ENCODE measurements at regions not wholly inside any gene's neighbourhood (a gene's known extent, or its start where the extent isn't known, plus 50 kb on each side); places are given as distances from the start of the nearest gene placed in this dataset.
"Not testable (repeated sequence)": the region's sequence is repeated elsewhere in the genome, so short reads cannot be mapped to it uniquely, and the experiment has no call there.

DNA sequence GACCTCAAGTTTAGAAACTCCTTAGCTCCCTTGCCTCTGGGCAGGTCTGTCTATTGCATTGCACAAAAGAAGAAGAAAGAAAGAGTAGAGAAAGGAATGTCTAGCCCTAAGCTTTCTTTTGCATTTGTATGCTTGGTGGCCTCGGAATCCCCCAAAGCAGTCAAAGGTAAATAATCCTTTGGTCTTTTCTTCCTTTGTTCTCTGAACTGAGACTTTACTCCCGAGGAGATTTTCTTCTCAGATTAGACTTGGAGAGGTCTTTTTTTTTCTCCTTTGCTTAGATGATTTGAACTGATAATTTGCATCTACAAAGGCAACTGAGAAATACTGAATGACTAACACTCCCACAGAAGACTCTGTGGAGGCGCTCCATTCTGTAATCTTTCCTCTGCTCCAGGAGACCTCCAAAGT lies 93.2 kb downstream of the AKR1D1 start:
- no peak for DNase-seq (ENCODE audit: low read depth)

DNA sequence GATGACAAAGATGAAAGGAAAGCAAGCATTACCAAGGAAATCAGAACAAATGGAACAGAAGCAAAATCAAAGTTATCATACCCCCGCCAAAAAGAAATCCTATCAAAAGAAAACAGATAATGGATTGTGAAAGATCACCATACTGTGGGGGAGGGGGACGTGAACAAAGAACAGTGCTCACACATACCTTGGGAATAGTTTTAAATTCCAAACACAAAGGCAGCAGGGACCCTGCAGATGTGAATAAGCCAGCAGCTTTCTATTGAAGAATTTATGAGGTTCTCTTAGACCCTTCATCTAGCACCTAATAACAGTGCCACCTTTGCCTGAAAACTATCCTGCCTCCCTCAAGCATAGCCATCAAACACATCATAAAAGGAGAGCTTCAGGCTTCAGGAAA lies 94.0 kb downstream of the AKR1D1 start:
- no peak for DNase-seq (ENCODE audit: low read depth)

DNA sequence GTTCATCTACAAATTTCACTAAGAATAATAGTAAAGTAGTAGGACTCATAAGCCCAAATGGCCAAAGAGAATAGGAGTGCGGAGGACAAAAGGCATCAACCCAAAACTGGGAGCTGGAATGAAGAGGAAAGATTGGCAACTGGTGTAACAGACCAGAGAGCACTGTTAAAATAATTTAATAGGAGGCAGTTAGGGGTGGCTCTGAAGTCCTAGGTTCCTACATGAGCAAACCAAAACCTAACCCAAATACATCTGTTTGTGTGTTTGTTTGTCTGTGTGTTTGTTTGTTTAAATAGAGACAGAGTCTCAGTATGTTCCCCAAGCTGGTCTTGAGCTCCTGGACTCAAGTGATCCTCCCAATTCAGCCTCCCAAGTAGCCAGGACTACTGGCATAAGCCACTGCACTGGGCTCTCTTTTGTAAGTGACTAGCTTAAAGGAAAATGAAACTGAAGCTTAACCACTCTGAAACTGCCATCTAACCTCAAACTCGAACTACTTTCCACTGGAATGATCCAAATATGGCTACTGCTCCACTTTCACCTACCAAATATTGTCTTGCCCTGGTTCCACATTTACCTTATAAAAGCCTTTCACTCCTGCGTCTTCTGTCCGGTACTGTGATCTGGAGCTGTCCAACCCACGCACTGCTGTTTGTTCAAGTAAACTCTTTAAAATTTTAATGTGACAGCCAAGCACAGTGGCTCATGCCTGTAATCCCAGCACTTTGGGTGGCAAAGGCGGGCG lies 94.9 kb downstream of the AKR1D1 start:
- DNase-seq (ENCODE audit: low read depth), result no peak

DNA sequence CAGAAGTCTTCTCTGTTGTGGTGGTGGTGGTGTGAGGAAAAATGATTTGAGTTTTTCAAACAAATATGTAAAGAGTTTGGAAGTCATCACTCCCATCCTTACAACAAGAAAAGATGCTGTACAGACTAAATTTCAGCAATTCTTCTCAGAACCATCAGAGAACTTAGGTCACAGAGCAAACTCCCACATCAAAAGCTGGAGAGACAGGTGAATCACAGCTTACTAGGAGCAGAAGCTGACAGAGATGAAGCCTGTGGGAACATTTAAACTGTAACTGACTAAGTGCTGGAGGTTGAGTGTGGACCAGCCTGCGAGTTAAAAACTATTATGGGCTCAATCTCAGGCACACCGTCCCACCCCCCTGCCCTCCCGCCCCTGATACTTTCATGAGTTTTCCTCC lies 97.3 kb downstream of the AKR1D1 start:
- DNase-seq (ENCODE audit: low read depth), result no peak

DNA sequence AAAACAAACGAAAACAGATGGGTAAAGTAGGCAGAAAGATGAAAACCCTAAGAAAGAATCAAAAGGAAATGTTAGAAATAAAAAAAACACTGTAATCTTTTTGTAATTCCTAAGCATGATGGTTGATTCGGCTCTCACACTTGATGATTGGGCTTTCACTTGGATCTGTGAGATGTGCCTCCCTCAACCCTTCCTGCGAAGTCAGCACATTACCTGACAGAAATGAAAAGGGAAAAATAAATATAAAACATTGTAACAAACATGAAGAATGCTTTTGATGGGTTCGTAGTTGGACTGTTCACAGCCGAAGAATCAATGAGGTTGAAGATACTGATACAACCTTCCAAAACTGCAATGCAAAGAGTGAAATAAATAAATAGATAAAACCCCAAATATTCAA lies 99.8 kb downstream of the AKR1D1 start:
- DNase-seq (ENCODE audit: low read depth), result no peak

DNA sequence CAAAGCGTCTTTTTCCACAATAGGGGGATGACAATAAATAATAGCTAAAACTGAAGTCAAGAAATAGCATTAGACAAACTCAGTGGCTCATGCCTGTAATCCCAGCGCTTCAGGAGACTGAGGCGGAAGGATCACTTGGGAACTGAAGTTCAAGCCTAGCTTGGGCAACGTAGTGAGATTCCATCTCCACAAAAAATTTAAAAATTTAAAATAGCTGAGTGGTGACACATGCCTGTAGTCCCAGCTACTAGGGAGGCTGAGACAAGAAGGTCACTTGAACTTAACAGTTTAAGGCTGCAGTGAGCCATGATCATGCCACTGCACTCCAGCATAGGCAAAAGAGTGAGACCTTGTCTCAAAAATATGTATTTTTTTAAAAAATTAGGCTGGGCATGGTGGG lies 107.9 kb downstream of the AKR1D1 start:
- no peak for DNase-seq (ENCODE audit: low read depth)

DNA sequence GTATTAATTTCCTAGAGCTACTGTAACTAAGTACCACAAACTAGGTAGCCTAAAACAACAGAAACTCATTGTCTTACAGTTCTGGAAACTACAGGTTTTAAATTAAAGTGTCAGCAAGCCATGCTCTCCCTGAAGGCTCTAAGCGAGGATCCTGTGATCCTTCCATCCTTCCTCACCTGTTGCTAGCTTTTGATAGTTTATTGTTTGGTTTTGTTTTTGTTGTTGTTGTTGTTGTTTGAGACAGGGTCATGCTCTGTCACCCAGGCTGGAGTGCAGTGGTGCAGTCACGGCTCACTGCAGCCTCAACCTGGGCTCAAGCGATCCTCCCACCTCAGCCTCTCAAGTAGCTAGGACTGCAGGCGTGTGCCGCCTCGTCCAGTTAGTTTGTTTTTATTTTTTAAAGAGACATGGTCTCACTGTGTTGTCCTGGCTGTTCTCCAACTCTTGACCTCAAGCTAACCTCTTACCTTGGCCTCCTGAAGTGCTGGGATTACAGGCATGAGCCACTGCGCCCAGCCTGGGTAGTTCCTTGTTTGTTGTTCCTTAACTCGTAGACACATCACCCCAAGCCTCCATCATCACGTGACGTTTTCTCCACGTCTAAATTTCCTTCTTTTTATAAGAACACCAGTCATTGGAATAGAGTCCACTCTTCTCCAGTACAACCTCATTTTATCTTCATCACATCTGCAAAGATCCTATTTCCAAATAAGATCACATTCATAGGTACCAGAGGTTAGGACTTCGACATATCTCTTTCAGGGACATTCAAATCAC lies 109.1 kb downstream of the AKR1D1 start:
- DNase-seq (ENCODE audit: low read depth), result no peak

DNA sequence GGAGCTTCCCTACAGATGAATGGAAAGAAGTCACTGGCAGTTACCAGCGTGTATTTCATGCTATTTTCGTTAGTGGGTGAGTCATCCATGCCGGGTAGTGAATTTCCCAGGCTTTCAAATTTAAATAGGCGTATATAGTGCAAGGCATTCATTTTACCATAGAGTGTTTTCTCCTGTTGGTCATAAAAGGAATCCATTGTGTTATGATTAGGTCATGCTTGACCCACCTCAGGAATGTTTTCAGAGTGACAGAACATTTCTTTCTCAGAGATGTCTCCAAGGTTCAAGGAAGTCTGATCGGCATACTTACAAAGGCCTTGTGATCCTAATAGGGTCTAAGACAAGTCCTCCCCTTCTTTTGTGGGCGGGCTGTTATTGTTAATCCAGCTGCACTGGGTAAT lies 110.7 kb downstream of the AKR1D1 start:
- DNase-seq (ENCODE audit: low read depth), result no peak

DNA sequence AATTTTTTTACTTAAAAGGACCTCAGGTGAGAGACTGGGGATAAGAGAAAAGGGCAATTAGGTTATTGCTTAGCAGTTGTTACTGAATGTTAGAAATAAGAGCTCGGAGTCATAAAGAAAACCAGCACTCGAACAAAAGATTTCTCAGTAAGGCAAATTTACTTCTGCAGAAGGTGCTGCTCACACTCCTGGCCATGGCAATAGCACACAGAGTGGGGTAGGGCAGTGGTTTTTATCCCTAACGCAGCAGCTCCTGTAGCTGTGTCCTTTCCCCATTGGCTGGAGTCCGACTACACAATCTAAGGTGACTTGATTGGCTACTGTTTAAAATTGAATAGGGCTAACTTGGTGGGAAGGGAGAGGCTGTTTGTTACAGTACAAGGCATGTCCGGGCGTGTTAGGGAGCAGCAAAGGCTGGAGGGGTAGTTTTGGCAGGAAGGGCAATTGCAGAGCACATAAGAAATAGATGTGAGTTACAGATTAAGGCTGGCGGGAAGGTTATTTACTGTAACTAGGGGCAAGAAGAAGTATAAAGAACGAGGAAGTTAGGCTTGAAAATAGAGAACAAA lies 112.1 kb downstream of the AKR1D1 start:
- DNase-seq (ENCODE audit: low read depth), result no peak

DNA sequence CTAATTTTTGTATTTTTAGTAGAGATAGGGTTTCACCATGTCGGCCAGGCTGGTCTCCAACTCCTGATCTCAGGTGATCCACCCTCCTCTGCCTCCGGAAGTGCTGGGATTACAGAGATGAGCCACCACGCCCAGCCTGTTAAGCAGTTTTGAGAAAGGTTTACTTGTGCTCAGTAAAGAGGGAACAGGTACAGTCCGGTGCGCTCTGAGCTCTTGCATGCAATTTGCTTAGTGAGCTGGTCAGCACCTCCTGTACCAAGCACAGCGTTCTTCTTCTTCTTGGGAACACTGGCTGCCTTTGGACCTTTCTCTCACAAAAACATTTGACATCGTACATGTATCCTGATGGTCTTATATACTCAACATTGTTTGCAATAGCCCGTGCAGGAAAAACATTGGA lies 118.3 kb downstream of the AKR1D1 start:
- DNase-seq (ENCODE audit: low read depth), result no peak

DNA sequence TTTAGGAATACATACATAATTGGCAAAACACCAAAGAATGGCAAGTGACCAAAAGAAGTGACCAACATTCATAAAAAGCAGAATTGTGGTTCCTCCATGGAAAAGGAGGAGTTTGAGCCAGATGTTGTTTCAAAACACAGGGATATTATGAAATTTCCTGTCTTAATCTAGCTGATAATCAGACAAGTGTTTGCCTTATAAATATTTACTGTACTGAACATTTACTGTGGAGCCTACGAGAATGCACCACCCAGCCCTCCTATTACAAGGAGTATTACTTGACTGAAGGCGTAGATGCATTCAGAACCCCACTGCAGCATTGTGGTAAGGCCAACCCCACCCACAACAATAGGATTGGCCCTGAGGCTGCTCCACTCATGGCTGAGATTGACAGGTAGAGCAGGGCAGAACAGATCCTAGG lies 118.9 kb downstream of the AKR1D1 start:
- DNase-seq (ENCODE audit: low read depth), result no peak

DNA sequence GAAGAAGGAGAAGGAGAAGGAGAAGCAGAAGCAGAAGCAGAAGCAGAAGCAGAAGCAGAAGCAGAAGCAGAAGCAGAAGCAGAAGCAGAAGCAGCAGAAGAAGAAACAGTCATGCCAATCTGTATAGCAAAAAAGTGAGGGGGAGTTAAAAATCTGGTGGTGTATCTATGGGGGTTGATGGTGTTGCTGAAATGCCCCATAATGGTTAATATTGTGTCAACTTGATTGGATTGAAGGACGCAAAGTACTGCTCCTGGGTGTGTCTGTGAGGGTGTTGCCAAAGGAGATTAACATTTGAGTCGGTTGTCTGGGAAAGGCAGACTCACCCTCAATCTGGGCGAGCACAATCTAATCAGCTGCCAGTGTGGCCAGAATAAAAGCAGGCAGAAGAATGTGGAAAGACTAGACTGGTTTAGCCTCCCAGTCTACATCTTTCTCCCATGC lies 120.3 kb downstream of the AKR1D1 start:
- DNase-seq (ENCODE audit: low read depth), result not testable (repeated sequence)

DNA sequence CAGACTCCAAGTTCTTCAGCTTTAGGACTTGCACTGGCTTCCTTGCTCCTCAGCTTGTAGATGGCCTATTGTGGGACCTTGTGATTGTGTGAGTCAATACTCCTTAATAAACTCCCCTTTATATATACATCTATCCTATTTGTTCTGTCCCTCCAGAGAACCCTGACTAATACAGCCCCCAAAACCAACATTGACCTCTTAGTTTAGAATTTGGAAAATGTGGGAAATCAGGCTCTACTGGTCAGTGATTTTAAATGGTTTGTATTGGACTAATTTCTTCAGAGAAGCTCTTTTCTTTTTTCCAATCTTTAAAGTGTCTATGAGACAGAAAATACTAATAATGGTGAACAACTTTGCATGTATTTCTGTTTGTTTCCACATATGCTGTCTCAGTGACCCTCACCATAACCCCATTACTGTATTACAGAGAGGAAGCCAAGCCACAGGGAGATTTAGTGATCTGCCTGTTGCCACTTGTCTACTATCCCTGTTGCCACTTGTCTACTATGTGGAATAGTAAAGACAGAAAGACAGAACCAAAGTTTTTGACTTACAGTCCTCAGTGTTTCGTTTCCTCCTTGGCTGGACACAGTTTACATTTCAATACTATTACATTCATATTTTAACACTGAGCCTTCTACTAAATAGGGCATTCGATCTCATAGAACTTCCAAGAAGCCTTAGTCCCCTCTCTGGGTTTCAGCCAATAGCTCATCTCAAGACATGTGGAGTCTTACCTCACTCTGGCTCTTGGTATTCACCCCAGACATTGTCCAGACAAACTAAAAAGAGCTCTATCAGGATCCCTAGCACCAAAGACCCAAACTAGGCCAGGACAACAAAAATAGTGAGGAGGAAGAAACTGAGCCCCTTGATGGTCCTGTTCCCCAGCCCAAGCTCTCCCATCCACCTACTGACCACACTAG lies 121.0 kb downstream of the AKR1D1 start:
- DNase-seq (ENCODE audit: low read depth), result no peak

DNA sequence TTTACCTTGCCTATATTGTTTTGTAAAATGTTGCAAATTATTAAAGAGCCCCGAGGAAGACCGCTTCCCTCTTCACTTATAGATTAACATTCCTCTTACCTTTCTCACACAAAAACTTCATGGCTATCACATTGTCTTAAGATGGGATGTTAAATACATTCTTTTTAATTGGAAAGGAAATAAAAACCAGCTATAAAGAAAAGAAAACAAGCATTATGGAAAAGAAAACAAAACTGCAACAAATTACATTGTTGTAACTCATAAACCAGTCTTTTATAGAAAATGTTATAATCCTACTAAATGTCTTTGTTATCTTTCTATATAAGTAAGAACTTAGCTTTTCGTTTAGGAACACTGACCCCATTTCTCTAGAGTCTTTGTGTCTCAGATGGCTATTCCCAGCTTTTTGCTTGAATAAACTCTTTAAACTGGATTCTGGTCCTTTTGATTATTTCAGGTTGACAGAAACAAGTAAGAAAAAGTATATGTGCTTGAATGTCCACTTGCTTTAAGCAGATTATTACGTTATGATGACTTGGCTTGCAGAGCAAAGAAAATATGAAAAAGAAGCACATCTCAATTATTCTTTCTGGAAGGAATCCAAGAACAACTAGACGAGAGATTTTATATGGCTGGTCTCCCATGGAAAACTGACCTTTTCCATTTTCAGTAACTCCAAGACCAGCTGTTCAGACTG lies 128.2 kb downstream of the AKR1D1 start:
- DNase-seq (ENCODE audit: low read depth), result no peak

DNA sequence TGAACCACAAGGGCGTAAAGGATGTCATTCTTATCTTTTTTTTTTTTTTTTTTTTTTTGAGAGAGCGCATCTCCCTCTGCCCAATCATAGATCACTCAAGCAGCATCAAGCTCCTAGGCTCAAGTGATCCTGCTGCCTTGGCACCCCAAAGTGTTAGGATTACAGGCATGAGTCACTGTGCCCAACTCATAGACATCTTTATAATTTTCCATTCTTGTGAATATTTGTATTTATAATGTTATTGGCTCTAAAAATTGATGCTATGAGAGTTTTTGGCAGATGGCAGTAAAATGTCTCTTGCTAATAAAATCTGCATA lies 128.7 kb downstream of the AKR1D1 start:
- DNase-seq (ENCODE audit: low read depth), result no peak

DNA sequence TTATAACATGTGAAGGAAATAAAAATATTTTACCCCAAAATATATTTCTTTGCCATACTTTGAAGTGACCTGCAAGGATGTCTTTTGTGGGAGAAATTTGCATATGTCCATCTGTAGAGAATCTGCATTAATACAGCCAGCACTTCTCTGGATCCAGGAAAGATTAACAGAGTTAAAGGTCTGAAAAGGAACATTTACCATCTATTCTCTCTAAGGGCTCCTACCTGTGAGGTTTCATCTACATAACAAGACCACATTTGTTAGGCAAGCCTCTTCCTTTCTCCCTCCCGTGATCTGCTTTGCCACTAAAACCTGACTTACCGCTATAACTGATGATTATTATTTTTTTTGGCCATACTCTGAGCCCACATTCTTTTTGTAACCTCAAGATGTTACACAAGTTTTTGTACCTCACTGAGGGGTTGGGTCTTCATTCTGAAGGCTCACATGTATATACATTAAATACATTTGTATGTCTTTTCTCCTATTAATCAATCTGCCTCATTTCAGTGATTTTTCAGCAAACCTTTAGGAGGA lies 129.4 kb downstream of the AKR1D1 start:
- no peak for DNase-seq (ENCODE audit: low read depth)

DNA sequence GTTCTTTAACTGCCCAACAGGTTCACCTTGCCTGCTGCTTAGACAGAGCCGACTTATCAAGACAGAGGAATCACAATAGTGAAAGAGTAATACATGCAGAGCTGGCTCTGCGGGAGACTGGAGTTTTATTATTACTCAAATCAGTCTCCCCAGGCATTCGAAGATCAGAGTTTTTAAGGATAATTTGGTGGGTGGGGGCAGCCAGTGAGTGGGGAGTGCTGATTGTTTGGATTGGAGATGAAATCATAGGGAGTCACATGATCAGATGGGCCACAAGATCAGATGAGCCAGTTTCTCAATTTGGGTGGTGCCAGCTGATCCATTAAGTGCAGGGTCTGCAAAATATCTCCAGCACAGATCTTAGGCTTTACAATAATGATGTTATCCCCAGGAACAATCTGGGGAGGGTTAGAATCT lies 131.3 kb downstream of the AKR1D1 start:
- DNase-seq (ENCODE audit: low read depth), result no peak

DNA sequence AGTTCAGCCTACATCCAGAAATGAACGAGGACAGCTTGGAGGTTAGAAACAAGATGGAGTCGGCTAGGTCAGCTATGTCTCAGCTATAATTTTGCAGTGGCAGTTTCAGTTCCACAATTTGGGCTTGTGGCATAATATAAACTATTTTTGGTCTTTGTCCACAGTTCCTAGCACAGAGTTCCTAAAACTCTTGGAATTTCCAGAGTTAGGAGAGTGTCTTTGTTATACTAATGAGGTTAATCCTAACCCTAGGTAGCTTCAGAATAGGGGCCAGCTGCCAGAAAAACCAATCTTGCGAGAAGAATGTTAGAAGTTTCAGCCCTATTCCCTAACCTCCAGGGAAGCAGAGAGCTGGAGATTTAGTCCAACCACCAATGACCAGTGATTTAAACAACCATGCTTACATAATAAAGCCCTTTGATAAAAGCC lies 131.9 kb downstream of the AKR1D1 start:
- DNase-seq (ENCODE audit: low read depth), result no peak

DNA sequence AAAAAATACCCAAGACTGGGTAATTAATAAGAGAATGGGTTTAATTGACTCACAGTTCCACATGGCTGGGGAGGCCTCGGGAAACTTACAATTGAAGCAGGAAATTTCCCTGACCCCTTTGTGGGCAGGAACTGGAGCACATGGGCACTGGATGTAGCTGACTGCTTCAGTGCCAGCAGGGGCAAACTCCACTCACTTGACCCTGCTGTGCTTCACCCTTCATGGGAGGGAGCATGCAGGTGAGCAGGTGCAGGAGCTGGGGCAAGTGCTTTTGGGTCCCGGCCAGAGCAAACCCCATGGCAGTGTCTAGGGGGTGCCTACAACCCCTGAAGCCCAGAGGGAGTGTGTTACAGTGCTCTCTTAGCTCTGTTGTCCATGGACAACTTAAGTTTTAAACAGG lies 132.6 kb downstream of the AKR1D1 start:
- DNase-seq (ENCODE audit: low read depth), result no peak

DNA sequence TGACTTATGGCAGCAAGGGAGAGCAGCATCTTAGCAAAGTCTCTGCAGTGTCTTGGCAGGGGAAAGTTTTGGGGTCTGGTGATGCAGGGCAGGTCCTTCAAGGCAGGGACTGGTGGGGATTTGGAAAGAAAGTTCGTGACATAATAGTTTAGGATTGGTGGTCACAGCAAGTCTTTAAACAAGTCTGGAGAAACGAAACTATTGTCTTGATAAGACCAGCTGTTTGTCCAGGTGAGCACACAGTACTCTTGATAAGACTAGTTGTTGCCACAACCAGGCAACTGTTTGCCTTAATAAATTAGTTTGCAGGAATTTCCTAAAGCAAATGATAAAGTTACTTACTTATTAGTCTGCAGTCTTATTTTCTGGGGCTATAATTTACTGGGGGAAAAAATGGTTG lies 136.1 kb downstream of the AKR1D1 start:
- no peak for DNase-seq (ENCODE audit: low read depth)

DNA sequence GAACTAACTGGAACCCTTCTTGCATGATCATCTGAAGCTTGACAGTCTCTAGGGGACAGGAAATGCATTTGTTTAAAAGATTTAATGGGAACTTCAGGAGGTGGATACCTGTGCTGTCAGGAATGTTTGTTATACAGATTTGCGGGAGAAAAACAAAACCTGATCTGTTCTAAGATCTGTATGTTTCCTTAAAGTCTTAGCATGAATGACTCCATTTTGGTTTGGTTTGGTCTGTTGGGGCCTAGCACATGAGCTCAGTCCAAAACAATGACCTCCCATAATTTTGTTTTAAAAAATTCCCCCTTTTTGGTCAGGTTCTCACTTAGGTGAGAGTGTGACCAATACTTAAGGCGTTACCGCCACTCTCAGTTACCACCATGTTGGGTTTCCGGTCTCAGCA lies 138.7 kb downstream of the AKR1D1 start:
- DNase-seq (ENCODE audit: low read depth), result no peak

Measured in forelimb muscle (tissue), 1 donor.